GM10266 (cell line): ENCODE measurements at regions not wholly inside any gene's neighbourhood (a gene's known extent, or its start where the extent isn't known, plus 50 kb on each side); places are given as distances from the start of the nearest gene placed in this dataset.

Experiments
- DNase-seq: peaks from one replicate; pipeline ENCODE4 v3.0.0; 2012; ENCODE audit errors: extremely low spot score
- TF ChIP-seq, protein P1 (sequence below): IDR thresholded peaks from 2 replicates; pipeline ENCODE4 v1.5.1; 2012; ENCODE audit warnings: mild to moderate bottlenecking, low read depth; ENCODE audit not compliant: control insufficient read depth, insufficient read depth; ENCODE audit errors: missing control alignments

GRCh38 chr1:221881805-221882581 lies 140.1 kb upstream of the DUSP10 start:
- no peak for DNase-seq
- TF ChIP-seq, protein P1, sequence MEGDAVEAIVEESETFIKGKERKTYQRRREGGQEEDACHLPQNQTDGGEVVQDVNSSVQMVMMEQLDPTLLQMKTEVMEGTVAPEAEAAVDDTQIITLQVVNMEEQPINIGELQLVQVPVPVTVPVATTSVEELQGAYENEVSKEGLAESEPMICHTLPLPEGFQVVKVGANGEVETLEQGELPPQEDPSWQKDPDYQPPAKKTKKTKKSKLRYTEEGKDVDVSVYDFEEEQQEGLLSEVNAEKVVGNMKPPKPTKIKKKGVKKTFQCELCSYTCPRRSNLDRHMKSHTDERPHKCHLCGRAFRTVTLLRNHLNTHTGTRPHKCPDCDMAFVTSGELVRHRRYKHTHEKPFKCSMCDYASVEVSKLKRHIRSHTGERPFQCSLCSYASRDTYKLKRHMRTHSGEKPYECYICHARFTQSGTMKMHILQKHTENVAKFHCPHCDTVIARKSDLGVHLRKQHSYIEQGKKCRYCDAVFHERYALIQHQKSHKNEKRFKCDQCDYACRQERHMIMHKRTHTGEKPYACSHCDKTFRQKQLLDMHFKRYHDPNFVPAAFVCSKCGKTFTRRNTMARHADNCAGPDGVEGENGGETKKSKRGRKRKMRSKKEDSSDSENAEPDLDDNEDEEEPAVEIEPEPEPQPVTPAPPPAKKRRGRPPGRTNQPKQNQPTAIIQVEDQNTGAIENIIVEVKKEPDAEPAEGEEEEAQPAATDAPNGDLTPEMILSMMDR = no peak

DNA sequence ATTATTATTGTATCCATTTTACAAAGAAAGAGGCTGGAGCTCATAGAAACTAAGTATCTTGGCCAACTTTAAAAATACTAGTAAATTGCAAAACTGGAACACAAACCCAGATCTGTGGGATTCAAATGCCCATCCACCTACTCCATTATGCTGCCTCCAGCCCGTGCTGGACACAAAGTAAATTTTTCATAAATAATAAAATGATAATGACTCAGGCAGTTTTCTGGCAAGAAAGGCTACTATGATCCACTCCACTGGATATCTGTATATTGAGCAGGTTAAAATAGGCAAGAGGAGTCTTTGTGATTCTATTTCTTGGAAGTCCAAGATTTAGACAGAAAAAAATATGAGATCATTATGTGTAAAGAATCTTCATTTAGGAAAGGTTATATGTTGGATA lies 138.3 kb upstream of the DUSP10 start:
- DNase-seq = no peak

GRCh38 chr1:221878134-221878533 lies 136.2 kb upstream of the DUSP10 start:
- DNase-seq = peak; percentile 43
- TF ChIP-seq, protein P1 = no peak

More for the DNA sequence above, 138.3 kb upstream of the DUSP10 start:
- TF ChIP-seq, protein P1 = no peak

GRCh38 chr1:221877311-221877710 lies 135.4 kb upstream of the DUSP10 start:
- no peak for DNase-seq
- TF ChIP-seq, protein P1 = no peak

GRCh38 chr1:221875004-221875330 lies 133.1 kb upstream of the DUSP10 start:
- DNase-seq = no peak
- TF ChIP-seq, protein P1 = no peak

DNA sequence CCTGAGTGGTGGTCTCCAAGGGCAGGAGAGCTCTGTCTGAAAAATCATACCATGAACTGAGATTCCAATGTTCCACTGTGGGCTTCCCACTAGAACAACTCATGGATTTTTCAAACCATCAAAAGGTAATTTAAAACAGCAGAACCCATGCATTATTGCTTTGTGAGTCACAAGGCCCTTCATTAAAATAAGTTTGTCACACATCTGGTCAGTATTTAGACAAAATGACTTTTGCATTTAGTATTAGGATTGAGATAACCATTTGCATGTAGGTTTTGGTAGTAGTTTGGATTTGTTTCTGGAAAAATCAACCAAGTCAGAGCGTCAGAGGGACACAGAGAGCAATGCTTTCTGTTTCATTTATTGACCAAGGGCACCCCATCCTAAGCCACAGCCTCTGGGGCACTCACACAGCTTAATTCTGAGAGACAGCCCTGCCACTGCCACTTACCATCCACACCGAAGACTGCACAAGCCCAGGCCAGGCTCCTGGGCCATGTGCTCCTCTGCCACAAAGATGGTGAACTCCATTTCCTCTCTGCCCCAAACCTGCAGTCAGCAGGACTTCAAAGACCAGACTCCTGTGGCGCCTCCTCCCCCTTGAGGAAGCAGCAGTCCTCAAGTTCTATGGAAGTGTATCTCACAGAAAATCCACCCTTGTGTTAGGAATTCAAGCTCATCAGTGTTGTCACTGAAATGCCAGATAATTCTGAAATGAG lies 132.6 kb upstream of the DUSP10 start:
- TF ChIP-seq, protein P1 = no peak
- DNase-seq = no peak

- TF ChIP-seq, protein P1 = no peak
- DNase-seq = no peak
Observed at GRCh38 chr1:221873673-221874072, 131.8 kb upstream of the DUSP10 start.
